NCI-H510A (cell line): ENCODE measurements at regions not wholly inside any gene's neighbourhood (a gene's known extent, or its start where the extent isn't known, plus 50 kb on each side); places are given as distances from the start of the nearest gene placed in this dataset.
A peak's percentile ranks its signal among the peaks of the same experiment; 100 is the strongest.

Source experiments
- DNase-seq: peaks from one replicate; lab custom pipeline; 2025; lab: John Stamatoyannopoulos, UW

- DNase-seq = no peak
Measured at GRCh38 chr6:91386204-91386603, 799.3 kb upstream of the MAP3K7 start.

- no peak for DNase-seq
Measured at GRCh38 chr6:91383207-91383606, 796.3 kb upstream of the MAP3K7 start.

- no peak for DNase-seq
Measured at GRCh38 chr6:91376686-91377085, 789.8 kb upstream of the MAP3K7 start.

GRCh38 chr6:91366781-91367180 is 779.9 kb upstream of the MAP3K7 start:
- no peak for DNase-seq

GRCh38 chr6:91358986-91359385 is 772.1 kb upstream of the MAP3K7 start:
- no peak for DNase-seq

GRCh38 chr6:91352878-91353277 is 766.0 kb upstream of the MAP3K7 start:
- DNase-seq = no peak

- no peak for DNase-seq
Measured at GRCh38 chr6:91352321-91352720, 765.4 kb upstream of the MAP3K7 start.

GRCh38 chr6:91350146-91350908 is 763.5 kb upstream of the MAP3K7 start:
- no peak for DNase-seq

GRCh38 chr6:91341473-91341872 is 754.6 kb upstream of the MAP3K7 start:
- no peak for DNase-seq

GRCh38 chr6:91340896-91341395 is 754.1 kb upstream of the MAP3K7 start:
- no peak for DNase-seq

GRCh38 chr6:91337967-91338366 is 751.1 kb upstream of the MAP3K7 start:
- DNase-seq = no peak

GRCh38 chr6:91330896-91331295 is 744.0 kb upstream of the MAP3K7 start:
- no peak for DNase-seq

GRCh38 chr6:91328241-91328640 is 741.4 kb upstream of the MAP3K7 start:
- no peak for DNase-seq

GRCh38 chr6:91324711-91325110 is 737.8 kb upstream of the MAP3K7 start:
- no peak for DNase-seq

GRCh38 chr6:91317984-91318383 is 731.1 kb upstream of the MAP3K7 start:
- DNase-seq = no peak

GRCh38 chr6:91317247-91317835 is 730.5 kb upstream of the MAP3K7 start:
- DNase-seq = no peak

- no peak for DNase-seq
Measured at GRCh38 chr6:91310178-91310577, 723.3 kb upstream of the MAP3K7 start.

- DNase-seq = no peak
Measured at GRCh38 chr6:91305755-91306154, 718.9 kb upstream of the MAP3K7 start.

- DNase-seq = no peak
Measured at GRCh38 chr6:91304521-91304920, 717.6 kb upstream of the MAP3K7 start.

GRCh38 chr6:91303326-91303725 is 716.5 kb upstream of the MAP3K7 start:
- no peak for DNase-seq

- peak; percentile 2 for DNase-seq
Measured at GRCh38 chr6:91299544-91300491, 712.9 kb upstream of the MAP3K7 start.

- no peak for DNase-seq
Measured at GRCh38 chr6:91298543-91299145, 711.8 kb upstream of the MAP3K7 start.
